Suppressor macrophage treated with lipopolysaccharide for 4 hours (primary cell): ENCODE measurements at regions not wholly inside any gene's neighbourhood (a gene's known extent, or its start where the extent isn't known, plus 50 kb on each side); places are given as distances from the start of the nearest gene placed in this dataset.

Source experiments
- DNase-seq: peaks from one replicate; pipeline ENCODE4 v3.0.0-alpha.2; 2020

DNA sequence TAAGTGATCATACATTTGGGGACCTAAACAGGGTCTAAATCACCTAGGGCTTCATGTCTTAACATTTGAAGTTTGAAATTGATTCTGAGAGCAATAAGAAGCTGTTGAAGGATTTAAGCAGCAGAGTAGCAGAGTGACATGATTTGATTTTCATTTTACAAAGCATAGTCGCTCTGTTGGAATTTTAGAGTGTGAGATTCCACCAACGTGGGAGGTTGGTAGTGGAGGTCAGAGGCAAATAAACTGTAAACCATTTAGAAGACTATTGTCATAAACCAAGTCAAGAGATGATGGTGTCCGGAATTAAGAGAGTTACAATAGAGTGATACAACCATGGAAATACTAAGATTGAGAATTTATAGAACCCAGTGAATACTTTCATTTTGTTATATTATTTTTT lies 52.7 kb upstream of the ZDHHC17 start:
- no peak for DNase-seq

DNA sequence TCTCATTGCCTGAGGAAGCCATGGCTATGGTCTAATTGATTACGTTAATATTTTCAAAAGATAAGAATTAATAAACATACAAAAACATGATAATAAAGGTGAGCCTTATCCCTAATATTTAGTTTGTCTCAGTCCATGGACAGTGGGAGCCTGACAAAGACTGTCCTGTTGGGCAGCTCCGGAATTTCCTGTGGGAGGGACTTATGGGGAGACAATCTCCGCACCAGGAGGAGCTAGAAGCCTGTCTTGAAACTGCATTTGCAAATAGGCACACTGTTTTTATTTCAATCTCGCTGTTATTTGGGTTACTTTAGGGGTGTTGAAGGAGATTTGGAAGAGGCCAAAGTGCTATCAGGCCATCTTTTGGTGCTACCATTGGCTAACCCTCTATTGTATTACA lies 50.8 kb upstream of the ZDHHC17 start:
- DNase-seq: no peak

DNA sequence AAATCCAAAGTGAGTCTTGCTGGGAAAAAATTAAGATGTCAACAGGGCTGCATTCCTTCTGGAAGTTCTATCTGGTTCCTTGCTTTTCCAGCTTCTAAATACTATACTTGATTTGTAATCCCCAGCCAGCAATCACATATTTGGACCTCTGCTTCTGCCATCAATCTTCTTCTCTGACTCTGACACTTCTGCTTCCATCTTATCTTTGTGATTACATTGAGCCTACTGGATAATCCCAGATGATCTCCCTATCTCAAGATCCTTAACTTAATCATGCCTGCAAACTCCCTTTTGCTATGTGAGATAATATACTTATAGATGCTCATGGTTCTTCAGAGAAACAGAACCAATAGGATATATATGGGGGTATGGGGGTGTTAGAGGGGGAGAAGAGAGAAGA lies 49.9 kb upstream of the ZDHHC17 start:
- DNase-seq: no peak
